SK-N-SH treated with all-trans-retinoic acid at 6 μM for 48 hours (cell line): ENCODE measurements at regions not wholly inside any gene's neighbourhood (a gene's known extent, or its start where the extent isn't known, plus 50 kb on each side); places are given as distances from the start of the nearest gene placed in this dataset.

Experiments
- ATAC-seq: fragments of 200-7000 bp; cut with Tn5 transposase; 3 replicates; pipeline ENCODE4 v1.9.1; 2020; ENCODE audit warnings: mild to moderate bottlenecking, moderate library complexity
- ARNTL ChIP-seq: fragments of 450-650 bp; formaldehyde crosslinking; IDR thresholded peaks from 2 replicates; pipeline ENCODE4 v1.5.0; 2020; ENCODE audit warnings: low read depth, mild to moderate bottlenecking, moderate library complexity, borderline replicate concordance
- BACH2 ChIP-seq: fragments of 250-450 bp; sonication (Bioruptor Pico); IDR thresholded peaks from 2 replicates; pipeline ENCODE4 v1.9.0; 2021; ENCODE audit warnings: mild to moderate bottlenecking, borderline replicate concordance
- ISL1 ChIP-seq: fragments of 250-450 bp; sonication (Bioruptor Pico); IDR thresholded peaks from 2 replicates; pipeline ENCODE4 v2.1.2; 2022; ENCODE audit warnings: mild to moderate bottlenecking, moderate library complexity
- PPARA ChIP-seq: fragments of 250-450 bp; sonication (Bioruptor Pico); IDR thresholded peaks from 2 replicates; pipeline ENCODE4 v1.5.0; 2020; ENCODE audit warnings: mild to moderate bottlenecking, borderline replicate concordance
- RARB ChIP-seq: fragments of 250-450 bp; sonication (Bioruptor Pico); IDR thresholded peaks from 2 replicates; pipeline ENCODE4 v1.8.0; 2021; ENCODE audit warnings: mild to moderate bottlenecking, moderate library complexity
- SNAI2 ChIP-seq: fragments of 250-450 bp; sonication (Bioruptor Pico); IDR thresholded peaks from 2 replicates; pipeline ENCODE4 v1.5.0; 2020; ENCODE audit warnings: mild to moderate bottlenecking, moderate library complexity
- TCF4 ChIP-seq: fragments of 250-450 bp; sonication (Bioruptor Pico); IDR thresholded peaks from 2 replicates; pipeline ENCODE4 v1.8.0; 2021; ENCODE audit warnings: mild to moderate bottlenecking, moderate library complexity, borderline replicate concordance
- TOX ChIP-seq: fragments of 250-450 bp; sonication (Bioruptor Pico); IDR thresholded peaks from 2 replicates; pipeline ENCODE4 v1.8.0; 2021; ENCODE audit warnings: mild to moderate bottlenecking, moderate library complexity, borderline replicate concordance
- ZC3H10 ChIP-seq: fragments of 250-450 bp; sonication (Bioruptor Pico); IDR thresholded peaks from 2 replicates; pipeline ENCODE4 v1.5.1; 2021; ENCODE audit warnings: mild to moderate bottlenecking, moderate library complexity
- ZFP3 ChIP-seq: fragments of 250-450 bp; sonication (Bioruptor Pico); IDR thresholded peaks from 2 replicates; pipeline ENCODE4 v1.5.0; 2020; ENCODE audit warnings: mild to moderate bottlenecking, moderate library complexity
- ZFP30 ChIP-seq: fragments of 450-650 bp; formaldehyde crosslinking; IDR thresholded peaks from 2 replicates; pipeline ENCODE4 v1.5.0; 2022; ENCODE audit warnings: mild to moderate bottlenecking, moderate library complexity
- ZNF565 ChIP-seq: fragments of 450-650 bp; formaldehyde crosslinking; conservative IDR thresholded peaks from 2 replicates; pipeline ENCODE4 v1.5.0; 2020; ENCODE audit warnings: low read depth, mild to moderate bottlenecking, moderate library complexity
- ZNF8 ChIP-seq: fragments of 450-650 bp; formaldehyde crosslinking; IDR thresholded peaks from 2 replicates; pipeline ENCODE4 v1.5.0; 2020; ENCODE audit warnings: mild to moderate bottlenecking, moderate library complexity
- TF ChIP-seq, protein P1 (sequence below): fragments of 250-450 bp; sonication (Bioruptor Pico); IDR thresholded peaks from 2 replicates; pipeline ENCODE4 v1.5.0; 2020; ENCODE audit warnings: mild to moderate bottlenecking, moderate library complexity
- TF ChIP-seq, protein P2 (sequence below): fragments of 250-450 bp; sonication (Bioruptor Pico); IDR thresholded peaks from 2 replicates; pipeline ENCODE4 v1.8.0; 2021; ENCODE audit warnings: low read depth, mild to moderate bottlenecking, moderate library complexity, borderline replicate concordance

- TF ChIP-seq ZFP3 (no peak), RARB (CRISPR knock-in tag) (no peak), ARNTL (CRISPR knock-in tag) (no peak), BACH2 (no peak), ZFP30 (no peak), TOX (CRISPR knock-in tag) (no peak), PPARA (CRISPR knock-in tag) (no peak), ZNF8 (CRISPR knock-in tag) (no peak), ZNF565 (no peak), TCF4 (CRISPR knock-in tag) (no peak)
- TF ChIP-seq, protein P1, sequence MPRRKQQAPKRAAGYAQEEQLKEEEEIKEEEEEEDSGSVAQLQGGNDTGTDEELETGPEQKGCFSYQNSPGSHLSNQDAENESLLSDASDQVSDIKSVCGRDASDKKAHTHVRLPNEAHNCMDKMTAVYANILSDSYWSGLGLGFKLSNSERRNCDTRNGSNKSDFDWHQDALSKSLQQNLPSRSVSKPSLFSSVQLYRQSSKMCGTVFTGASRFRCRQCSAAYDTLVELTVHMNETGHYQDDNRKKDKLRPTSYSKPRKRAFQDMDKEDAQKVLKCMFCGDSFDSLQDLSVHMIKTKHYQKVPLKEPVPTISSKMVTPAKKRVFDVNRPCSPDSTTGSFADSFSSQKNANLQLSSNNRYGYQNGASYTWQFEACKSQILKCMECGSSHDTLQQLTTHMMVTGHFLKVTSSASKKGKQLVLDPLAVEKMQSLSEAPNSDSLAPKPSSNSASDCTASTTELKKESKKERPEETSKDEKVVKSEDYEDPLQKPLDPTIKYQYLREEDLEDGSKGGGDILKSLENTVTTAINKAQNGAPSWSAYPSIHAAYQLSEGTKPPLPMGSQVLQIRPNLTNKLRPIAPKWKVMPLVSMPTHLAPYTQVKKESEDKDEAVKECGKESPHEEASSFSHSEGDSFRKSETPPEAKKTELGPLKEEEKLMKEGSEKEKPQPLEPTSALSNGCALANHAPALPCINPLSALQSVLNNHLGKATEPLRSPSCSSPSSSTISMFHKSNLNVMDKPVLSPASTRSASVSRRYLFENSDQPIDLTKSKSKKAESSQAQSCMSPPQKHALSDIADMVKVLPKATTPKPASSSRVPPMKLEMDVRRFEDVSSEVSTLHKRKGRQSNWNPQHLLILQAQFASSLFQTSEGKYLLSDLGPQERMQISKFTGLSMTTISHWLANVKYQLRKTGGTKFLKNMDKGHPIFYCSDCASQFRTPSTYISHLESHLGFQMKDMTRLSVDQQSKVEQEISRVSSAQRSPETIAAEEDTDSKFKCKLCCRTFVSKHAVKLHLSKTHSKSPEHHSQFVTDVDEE (CRISPR knock-in tag): no peak
- no peak for ATAC-seq
Measured at GRCh38 chr21:28344985-28345384, 647.7 kb downstream of the LTN1 start.

GRCh38 chr21:28342212-28342810 lies 650.4 kb downstream of the LTN1 start:
- ATAC-seq: no peak
- TF ChIP-seq SNAI2: no peak
- no peak for TF ChIP-seq PPARA (CRISPR knock-in tag)
- TF ChIP-seq ZNF565: no peak
- no peak for TF ChIP-seq ZFP30

- no peak for TF ChIP-seq BACH2
Measured at GRCh38 chr21:28339403-28339802, 653.3 kb downstream of the LTN1 start.

GRCh38 chr21:28338701-28339305 lies 653.9 kb downstream of the LTN1 start:
- TF ChIP-seq BACH2 (no peak), ZC3H10 (CRISPR knock-in tag) (no peak)
- ATAC-seq: no peak

More at GRCh38 chr21:28339403-28339802, 653.3 kb downstream of the LTN1 start:
- no peak for ATAC-seq

GRCh38 chr21:28337315-28337714 lies 655.4 kb downstream of the LTN1 start:
- ATAC-seq: peak; percentile 78
- TF ChIP-seq ZNF8 (CRISPR knock-in tag) (no peak), ZNF565 (no peak), RARB (CRISPR knock-in tag) (no peak), ISL1 (CRISPR knock-in tag) (no peak), PPARA (CRISPR knock-in tag) (no peak)

- TF ChIP-seq ZNF8 (CRISPR knock-in tag): no peak
- TF ChIP-seq, protein P1 (CRISPR knock-in tag): no peak
- ATAC-seq: peak; percentile 59
Measured at GRCh38 chr21:28336314-28336713, 656.4 kb downstream of the LTN1 start.

DNA sequence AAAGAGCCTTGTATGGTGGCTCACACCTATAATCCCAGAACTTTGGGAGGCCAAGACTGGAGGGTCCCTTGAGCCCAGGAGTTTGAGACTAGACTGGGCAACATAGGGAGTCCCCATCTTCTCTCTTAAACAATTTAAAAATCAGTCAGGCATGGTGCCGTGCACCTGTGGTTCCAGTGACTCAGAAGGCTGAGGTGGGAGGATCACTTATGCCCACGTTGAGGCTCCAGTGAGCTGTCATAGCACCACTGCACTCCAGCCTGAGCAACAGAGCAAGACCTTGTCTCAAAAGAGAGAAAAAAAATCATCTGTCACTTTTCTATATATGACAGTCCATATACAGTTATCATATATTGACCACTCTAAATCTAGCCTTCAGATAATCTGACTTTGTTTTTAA lies 658.3 kb downstream of the LTN1 start:
- no peak for TF ChIP-seq ZC3H10 (CRISPR knock-in tag)
- TF ChIP-seq, protein P2, sequence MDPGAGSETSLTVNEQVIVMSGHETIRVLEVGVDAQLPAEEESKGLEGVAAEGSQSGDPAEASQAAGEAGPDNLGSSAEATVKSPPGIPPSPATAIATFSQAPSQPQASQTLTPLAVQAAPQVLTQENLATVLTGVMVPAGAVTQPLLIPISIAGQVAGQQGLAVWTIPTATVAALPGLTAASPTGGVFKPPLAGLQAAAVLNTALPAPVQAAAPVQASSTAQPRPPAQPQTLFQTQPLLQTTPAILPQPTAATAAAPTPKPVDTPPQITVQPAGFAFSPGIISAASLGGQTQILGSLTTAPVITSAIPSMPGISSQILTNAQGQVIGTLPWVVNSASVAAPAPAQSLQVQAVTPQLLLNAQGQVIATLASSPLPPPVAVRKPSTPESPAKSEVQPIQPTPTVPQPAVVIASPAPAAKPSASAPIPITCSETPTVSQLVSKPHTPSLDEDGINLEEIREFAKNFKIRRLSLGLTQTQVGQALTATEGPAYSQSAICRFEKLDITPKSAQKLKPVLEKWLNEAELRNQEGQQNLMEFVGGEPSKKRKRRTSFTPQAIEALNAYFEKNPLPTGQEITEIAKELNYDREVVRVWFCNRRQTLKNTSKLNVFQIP (CRISPR knock-in tag): no peak
- no peak for TF ChIP-seq SNAI2
- no peak for ATAC-seq
